Head of caudate nucleus (tissue), 42 donors: ENCODE measurements at regions not wholly inside any gene's neighbourhood (a gene's known extent, or its start where the extent isn't known, plus 50 kb on each side); places are given as distances from the start of the nearest gene placed in this dataset.

Experiments
- DNase-seq, 42 donors: peaks; one replicate each; pipeline versions ENCODE4 v3.0.0 to v3.0.0-alpha.2; 2020 to 2021; ENCODE audit warnings: mixed read lengths in 7 of 42
- intact Hi-C: fragments of 100-400 bp; cut with DNase I; formaldehyde crosslinking; loops from one replicate; pipeline ENCODE4 v1.15.0; 2022

- peak in 8 of 42 donors; percentile 6 to 72 (median 24) for DNase-seq
- intact Hi-C loops = no loop called here
Observed at GRCh38 chr16:26727848-26728247, 338.9 kb upstream of the C16orf82 start.

DNA sequence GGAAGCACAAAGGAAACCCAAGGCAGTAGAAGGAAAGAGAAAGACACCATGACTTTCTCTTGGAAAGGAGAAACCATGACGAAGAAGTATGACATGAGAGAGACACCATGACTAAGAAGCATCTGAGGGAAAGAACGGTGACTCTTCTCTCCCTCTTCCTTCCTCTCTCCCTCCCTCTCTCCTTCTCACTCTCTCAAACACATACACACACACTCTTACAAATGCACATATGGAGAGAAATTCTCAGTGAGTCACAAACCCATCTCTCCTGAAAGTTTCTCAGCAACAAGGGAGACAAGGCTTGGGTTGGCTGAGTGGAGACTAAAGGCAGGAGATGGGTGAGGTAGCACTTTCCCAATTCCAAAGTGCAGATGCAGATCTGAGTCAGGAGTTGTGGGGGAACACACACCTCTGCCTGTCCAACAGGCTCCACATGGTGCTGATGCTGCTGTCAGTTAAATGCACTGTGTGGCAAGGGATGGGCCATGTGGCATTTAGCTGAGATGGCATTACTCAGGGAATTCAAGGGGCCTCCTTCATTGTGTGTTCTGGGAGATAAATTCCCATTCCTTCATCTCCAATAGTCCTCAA, 336.7 kb upstream of the C16orf82 start:
- peak in 1 of 42 donors; percentile 12 for DNase-seq
- intact Hi-C loops = no loop called here

DNA sequence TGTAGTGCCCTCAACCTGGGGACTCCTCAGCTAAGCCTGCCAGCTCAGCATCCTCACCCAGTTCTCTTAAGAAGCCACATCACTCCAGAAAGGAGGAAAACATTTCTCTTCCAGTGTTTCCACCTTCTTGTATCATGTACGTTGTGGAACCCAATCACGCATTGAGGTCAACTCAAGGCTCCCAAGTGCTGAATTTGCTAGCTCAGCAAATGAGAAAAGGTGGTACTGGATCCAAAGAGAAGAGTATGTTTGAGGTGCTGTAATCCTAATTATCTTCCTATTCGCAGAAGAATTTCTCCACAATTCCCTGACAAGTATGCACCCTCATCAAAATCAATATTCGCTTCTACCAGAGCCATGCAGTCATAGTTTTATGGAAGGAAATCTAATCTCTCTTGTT, 335.0 kb upstream of the C16orf82 start:
- intact Hi-C loops = no loop called here
- no peak for DNase-seq

- intact Hi-C loops = no loop called here
- no peak for DNase-seq
Observed at GRCh38 chr16:26733710-26734109, 333.0 kb upstream of the C16orf82 start.

- intact Hi-C loops = no loop called here
- DNase-seq = no peak
Observed at GRCh38 chr16:26735521-26735920, 331.2 kb upstream of the C16orf82 start.

- DNase-seq = no peak
- intact Hi-C loops = no loop called here
Observed at GRCh38 chr16:26736084-26736483, 330.6 kb upstream of the C16orf82 start.

- intact Hi-C loops = no loop called here
Observed at GRCh38 chr16:26740771-26741170, 326.0 kb upstream of the C16orf82 start.

GRCh38 chr16:26742040-26742439, 324.7 kb upstream of the C16orf82 start:
- intact Hi-C loops = no loop called here
- no peak for DNase-seq

More at GRCh38 chr16:26740771-26741170, 326.0 kb upstream of the C16orf82 start:
- peak in 19 of 42 donors; percentile 5 to 73 (median 40) for DNase-seq

- no peak for DNase-seq
- intact Hi-C loops = no loop called here
Observed at GRCh38 chr16:26744430-26744829, 322.3 kb upstream of the C16orf82 start.

DNA sequence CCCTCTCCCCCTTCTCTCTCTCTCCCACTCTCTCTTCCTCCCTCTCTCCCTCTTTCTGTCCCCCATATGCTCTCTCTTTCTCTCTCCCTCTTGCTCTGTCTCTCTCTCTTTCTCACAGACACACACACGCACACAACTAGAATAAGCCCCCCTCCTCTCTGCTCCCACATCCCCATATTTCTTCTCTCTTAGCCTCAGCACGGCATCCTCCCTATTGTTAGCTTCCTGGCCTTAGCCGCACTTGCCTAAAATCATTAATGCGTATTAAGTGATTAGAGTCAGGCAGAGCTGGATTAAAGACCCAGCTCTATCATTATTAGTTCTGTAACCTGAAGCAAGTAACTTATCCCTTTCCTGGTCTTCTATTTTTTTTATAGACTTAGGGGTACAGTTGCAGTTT, 319.0 kb upstream of the C16orf82 start:
- DNase-seq = no peak
- intact Hi-C loops = no loop called here

DNA sequence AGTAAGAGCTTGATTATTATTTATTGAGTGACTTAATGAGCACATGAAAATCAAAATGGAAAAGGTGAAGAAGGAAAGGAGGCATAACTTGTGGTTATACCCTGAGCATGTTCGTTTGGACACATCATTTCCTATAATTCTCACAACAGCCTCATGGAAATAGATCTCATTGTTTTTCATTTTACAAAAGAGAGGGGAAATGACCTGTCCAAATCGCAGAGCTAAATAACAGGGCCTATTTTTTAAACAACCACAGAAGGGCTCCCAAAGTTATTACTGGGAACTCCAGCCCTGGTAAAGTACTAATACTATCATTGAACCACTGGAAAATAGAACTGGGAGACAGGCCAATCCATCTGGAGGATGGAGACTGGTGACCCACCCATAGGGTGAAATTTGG, 317.7 kb upstream of the C16orf82 start:
- intact Hi-C loops = no loop called here
- DNase-seq = no peak

DNA sequence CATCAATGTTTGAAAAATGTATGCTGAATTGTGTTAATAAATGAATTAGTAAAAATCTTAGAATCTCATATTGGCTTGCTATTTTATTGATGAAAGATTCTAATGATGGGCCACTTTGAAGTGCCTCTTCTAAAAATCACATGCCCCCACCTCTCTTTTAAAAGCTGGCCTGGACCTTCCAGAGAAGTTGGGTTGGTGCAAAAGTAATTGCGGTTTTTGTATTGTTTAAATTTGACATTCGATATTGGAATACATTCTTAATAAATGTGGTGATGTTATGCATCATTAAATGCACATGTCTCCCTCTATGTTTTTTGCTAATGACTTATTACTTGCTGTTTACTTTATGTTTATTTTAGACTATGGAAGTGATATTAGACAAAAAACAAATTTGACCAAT, 314.6 kb upstream of the C16orf82 start:
- intact Hi-C loops = no loop called here
- no peak for DNase-seq

DNA sequence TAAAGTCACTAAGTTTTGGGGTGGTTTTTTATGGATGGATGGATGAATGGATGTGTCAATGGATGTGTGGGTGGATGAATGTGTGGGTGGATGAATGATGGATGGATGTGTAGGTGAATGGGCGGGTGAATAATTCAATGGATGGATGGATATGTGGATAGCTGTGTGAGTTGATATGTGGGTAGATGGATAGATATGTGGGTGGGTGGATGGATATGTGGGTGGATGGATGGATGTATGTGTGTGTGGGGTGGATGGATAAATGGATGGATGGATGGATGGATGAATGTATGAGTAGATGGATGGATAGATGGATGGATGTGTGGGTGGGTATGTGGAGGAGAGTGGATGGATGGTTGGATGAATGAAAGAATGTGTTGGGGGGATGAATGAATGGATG, 310.1 kb upstream of the C16orf82 start:
- no peak for DNase-seq
- intact Hi-C loops = no loop called here

DNA sequence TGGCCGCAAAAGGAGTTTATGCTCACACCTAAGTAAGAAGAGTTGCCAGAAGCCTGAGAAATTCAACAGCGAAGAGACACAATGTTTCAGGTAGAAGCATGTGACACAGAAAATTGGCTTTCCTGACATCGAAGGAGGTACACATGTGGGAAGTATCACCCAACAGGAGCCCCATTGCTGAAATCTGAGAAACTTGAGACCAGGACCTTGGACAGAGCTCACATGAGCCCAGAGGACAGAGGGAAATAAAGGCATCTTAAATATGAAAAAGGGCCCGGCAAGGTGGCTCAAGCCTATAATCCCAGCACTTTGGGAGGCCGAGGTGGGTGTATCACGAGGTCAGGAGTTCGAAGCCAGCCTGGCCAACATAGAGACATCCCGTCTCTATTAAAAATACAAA, 304.1 kb upstream of the C16orf82 start:
- no peak for DNase-seq
- intact Hi-C loops = no loop called here

GRCh38 chr16:26765087-26765486, 301.6 kb upstream of the C16orf82 start:
- intact Hi-C loops = no loop called here
- peak in 1 of 42 donors; percentile 12 for DNase-seq

GRCh38 chr16:26768385-26769010, 298.2 kb upstream of the C16orf82 start:
- intact Hi-C loops = no loop called here
- peak in 1 of 42 donors; percentile 6 for DNase-seq

- no peak for DNase-seq
- intact Hi-C loops = no loop called here
Observed at GRCh38 chr16:26770547-26770946, 296.2 kb upstream of the C16orf82 start.

GRCh38 chr16:26772503-26772902, 294.2 kb upstream of the C16orf82 start:
- intact Hi-C loops = no loop called here

DNA sequence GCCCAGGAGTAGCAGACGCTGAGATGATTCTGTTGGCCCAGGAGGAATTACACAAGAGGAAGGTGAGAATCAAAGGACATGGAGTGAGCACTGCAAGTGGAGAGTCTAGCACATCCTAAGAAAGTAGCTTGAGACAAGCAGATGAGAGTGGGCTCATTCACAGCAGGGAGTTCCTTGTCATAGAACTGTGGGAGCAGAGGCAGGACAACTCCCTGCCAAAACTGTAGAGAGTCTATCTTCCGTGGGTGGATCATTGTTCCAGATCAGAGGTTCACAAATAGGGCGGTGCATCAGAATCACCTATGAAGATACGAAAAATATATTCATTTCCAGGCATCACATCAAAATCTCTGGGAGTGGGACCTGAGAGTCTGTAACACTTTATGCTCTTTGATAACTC, 288.9 kb upstream of the C16orf82 start:
- DNase-seq = peak in 24 of 42 donors; percentile 3 to 81 (median 28)
- intact Hi-C loops = no loop called here

More at GRCh38 chr16:26772503-26772902, 294.2 kb upstream of the C16orf82 start:
- no peak for DNase-seq

GRCh38 chr16:26787924-26788323, 278.8 kb upstream of the C16orf82 start:
- intact Hi-C loops = no loop called here
- no peak for DNase-seq

- DNase-seq = no peak
- intact Hi-C loops = no loop called here
Observed at GRCh38 chr16:26791169-26791568, 275.6 kb upstream of the C16orf82 start.
